ENCODE measurements at regions not wholly inside any gene's neighbourhood (a gene's known extent, or its start where the extent isn't known, plus 50 kb on each side); places are given as distances from the start of the nearest gene placed in this dataset.

GRCh38 chr10:128712661-128713400 is 586.6 kb upstream of the MKI67 start:
- no peaks in the 10 kb centered on the region for H3K36me3 ChIP-seq (ENCODE audit: control insufficient read depth in 1 of 2, insufficient read depth in 2 of 2, low read length in 2 of 2)
- H2AFZ ChIP-seq (ENCODE audit: low read depth, low read length, poor library complexity, severe bottlenecking), result no peak overlapping the region
- H3K4me3 ChIP-seq (replicated peaks in 1 of 2; ENCODE audit: low read depth in 1 of 2, low read length in 2 of 2), result no peak overlapping the region
- no peak overlapping the region for H3K27ac ChIP-seq (ENCODE audit: low read depth, low read length)
- no peaks in the 10 kb centered on the region for H3K9me2 ChIP-seq (ENCODE audit: insufficient read depth)
- no peaks in the 10 kb centered on the region for H3K9me3 ChIP-seq (ENCODE audit: control insufficient read depth in 1 of 2, insufficient read depth in 1 of 2, low read depth in 1 of 2, low read length in 2 of 2)
- CTCF ChIA-PET, result no interaction called here
- no peak overlapping the region for H3K9ac ChIP-seq (ENCODE audit: low read length)
- H3K4me1 ChIP-seq (ENCODE audit: control insufficient read depth in 1 of 2, insufficient read depth in 2 of 2, low read length in 2 of 2), result no peaks in the 10 kb centered on the region
- H3K79me2 ChIP-seq (ENCODE audit: insufficient read depth, low read length), result no peaks in the 10 kb centered on the region
- RAD21 ChIA-PET (ENCODE audit: low non-redundant PET in 1 of 2, low total read pairs in 2 of 2, uncharacterized antibody in 2 of 2, unreplicated experiment in 2 of 2), result no interaction called here
- no peak overlapping the region for H3K4me2 ChIP-seq (ENCODE audit: low read length)
- no TSS peak for BruUV-seq (replicated peaks)
- peaks cover 50% of the 10 kb centered on the region for H3K27me3 ChIP-seq (ENCODE audit: insufficient read depth, low read length)
- DNase-seq (ENCODE audit: low read depth, low spot score) (no peak), ATAC-seq (no peak)
- TF ChIP-seq SIN3A (IDR thresholded peaks at IDR 0.05; ENCODE audit: low read depth), result no peak
- TF ChIP-seq POLR2A (IDR thresholded peaks at IDR 0.05; ENCODE audit: borderline replicate concordance, extremely low read depth, insufficient read depth, insufficient read length), result no peak
- no peak for TF ChIP-seq POLR2AphosphoS5 (IDR thresholded peaks at IDR 0.05; ENCODE audit: low read depth, low read length)
- no peak for TF ChIP-seq EZH2phosphoT487 (IDR thresholded peaks at IDR 0.05; ENCODE audit: borderline replicate concordance)
- TF ChIP-seq SP1 (IDR thresholded peaks at IDR 0.05; ENCODE audit: low read depth), result no peak
- H4K20me1 ChIP-seq (ENCODE audit: insufficient read depth), result no peaks in the 10 kb centered on the region
- POLR2A ChIA-PET, result no interaction called here
- intact Hi-C loops (cut with micrococcal nuclease), result no loop called here

- H3K9ac ChIP-seq (ENCODE audit: low read length), result no peak overlapping the region
- intact Hi-C loops (cut with micrococcal nuclease), result no loop called here
Measured at GRCh38 chr10:128713471-128713870, 587.2 kb upstream of the MKI67 start.

More at GRCh38 chr10:128713471-128713870, 587.2 kb upstream of the MKI67 start:
- H3K27me3 ChIP-seq (ENCODE audit: insufficient read depth, low read length), result peaks cover 50% of the 10 kb centered on the region
- ATAC-seq (no peak), DNase-seq (ENCODE audit: low read depth, low spot score) (no peak)
- H2AFZ ChIP-seq (ENCODE audit: low read depth, low read length, poor library complexity, severe bottlenecking), result no peak overlapping the region
- POLR2A ChIA-PET, result no interaction called here
- no peak for TF ChIP-seq SP1 (IDR thresholded peaks at IDR 0.05; ENCODE audit: low read depth)
- TF ChIP-seq POLR2AphosphoS5 (IDR thresholded peaks at IDR 0.05; ENCODE audit: low read depth, low read length), result no peak
- TF ChIP-seq FOSL1 (IDR thresholded peaks at IDR 0.05; ENCODE audit: low read depth), result no peak
- no peak for TF ChIP-seq POLR2A (IDR thresholded peaks at IDR 0.05; ENCODE audit: borderline replicate concordance, extremely low read depth, insufficient read depth, insufficient read length)
- no peak for TF ChIP-seq SIN3A (IDR thresholded peaks at IDR 0.05; ENCODE audit: low read depth)
- no peak for TF ChIP-seq ZFX (IDR thresholded peaks at IDR 0.05)
- no peak for TF ChIP-seq ATF3 (IDR thresholded peaks at IDR 0.05)
- TF ChIP-seq EZH2phosphoT487 (IDR thresholded peaks at IDR 0.05; ENCODE audit: borderline replicate concordance), result no peak
- TF ChIP-seq MAX (IDR thresholded peaks at IDR 0.05), result no peak
- TF ChIP-seq JUND (IDR thresholded peaks at IDR 0.05), result no peak
- TF ChIP-seq CBX3 (IDR thresholded peaks at IDR 0.05; ENCODE audit: low read depth), result no peak
- no peak for TF ChIP-seq ZBTB33 (IDR thresholded peaks at IDR 0.05; ENCODE audit: extremely low read depth, insufficient replicate concordance, low read length)
- TF ChIP-seq ZNF274 (IDR thresholded peaks at IDR 0.05; ENCODE audit: low read depth, low read length), result no peak
- TF ChIP-seq RAD21 (IDR thresholded peaks at IDR 0.05; ENCODE audit: low read depth), result no peak
- TF ChIP-seq ELF1 (IDR thresholded peaks at IDR 0.05; ENCODE audit: borderline replicate concordance, low read depth), result no peak
- no peak for TF ChIP-seq EZH2 (IDR thresholded peaks at IDR 0.05)
- no peak for TF ChIP-seq CEBPB (IDR thresholded peaks at IDR 0.05; ENCODE audit: low read depth)
- RAD21 ChIA-PET (ENCODE audit: low non-redundant PET in 1 of 2, low total read pairs in 2 of 2, uncharacterized antibody in 2 of 2, unreplicated experiment in 2 of 2), result no interaction called here
- no peak overlapping the region for H3K4me3 ChIP-seq (replicated peaks in 1 of 2; ENCODE audit: low read depth in 1 of 2, low read length in 2 of 2)
- H4K20me1 ChIP-seq (ENCODE audit: insufficient read depth), result no peaks in the 10 kb centered on the region
- H3K36me3 ChIP-seq (ENCODE audit: control insufficient read depth in 1 of 2, insufficient read depth in 2 of 2, low read length in 2 of 2), result no peaks in the 10 kb centered on the region
- CTCF ChIA-PET, result no interaction called here
- H3K9me3 ChIP-seq (ENCODE audit: control insufficient read depth in 1 of 2, insufficient read depth in 1 of 2, low read depth in 1 of 2, low read length in 2 of 2), result no peaks in the 10 kb centered on the region
- no peak overlapping the region for H3K27ac ChIP-seq (ENCODE audit: low read depth, low read length)
- H3K4me2 ChIP-seq (ENCODE audit: low read length), result no peak overlapping the region
- H3K4me1 ChIP-seq (ENCODE audit: control insufficient read depth in 1 of 2, insufficient read depth in 2 of 2, low read length in 2 of 2), result no peaks in the 10 kb centered on the region
- H3K9me2 ChIP-seq (ENCODE audit: insufficient read depth), result no peaks in the 10 kb centered on the region
- no TSS peak for BruUV-seq (replicated peaks)
- H3K79me2 ChIP-seq (ENCODE audit: insufficient read depth, low read length), result no peaks in the 10 kb centered on the region
